Panc1 (cell line): ENCODE measurements at regions not wholly inside any gene's neighbourhood (a gene's known extent, or its start where the extent isn't known, plus 50 kb on each side); places are given as distances from the start of the nearest gene placed in this dataset.

Source experiments
- CTCF ChIP-seq: fragments of 450-650 bp; IDR thresholded peaks from 2 replicates; pipeline ENCODE4 v1.5.1; 2017; ENCODE audit warnings: mild to moderate bottlenecking
- POLR2AphosphoS5 ChIP-seq: IDR thresholded peaks from 2 replicates; pipeline ENCODE4 v1.6.1; 2012; ENCODE audit warnings: mild to moderate bottlenecking, low read depth, low read length, moderate library complexity
- REST ChIP-seq, 2 experiments: IDR thresholded peaks; 2 replicates each; pipeline ENCODE4 v1.6.1; 2011 to 2012; ENCODE audit warnings: low read depth in 2 of 2, control low read depth in 1 of 2, low read length in 1 of 2, mild to moderate bottlenecking in 1 of 2, moderate library complexity in 1 of 2; ENCODE audit not compliant: insufficient read depth in 1 of 2
- SIN3A ChIP-seq: IDR thresholded peaks from 2 replicates; pipeline ENCODE4 v1.6.1; 2012; ENCODE audit warnings: low read depth, mild to moderate bottlenecking, low read length, moderate library complexity, borderline replicate concordance; ENCODE audit not compliant: insufficient read depth
- TCF7L2 ChIP-seq: IDR thresholded peaks from 2 replicates; pipeline ENCODE4 v1.6.1; 2011; ENCODE audit warnings: mild to moderate bottlenecking, low read depth, low read length, inconsistent platforms

GRCh38 chr6:130306377-130306776 is 59.4 kb upstream of the TMEM200A start:
- TF ChIP-seq TCF7L2 (no peak), REST (IDR thresholded peaks at IDR 0.05; ENCODE audit: insufficient read depth in 1 of 2, low read depth in 2 of 2, low read length in 1 of 2) (no peak), CTCF (no peak), POLR2AphosphoS5 (no peak), SIN3A (no peak)
